22Rv1 (cell line): ENCODE measurements at regions not wholly inside any gene's neighbourhood (a gene's known extent, or its start where the extent isn't known, plus 50 kb on each side); places are given as distances from the start of the nearest gene placed in this dataset.

Experiments used
- H3K27ac ChIP-seq: fragments of 450-650 bp; 2 replicates; pipeline ENCODE4 v1.5.1; 2017
- CTCF ChIP-seq: fragments of 450-650 bp; IDR thresholded peaks from 2 replicates; pipeline ENCODE4 v1.5.1; 2017; ENCODE audit warnings: mild to moderate bottlenecking
- ZFX ChIP-seq: fragments of 450-650 bp; IDR thresholded peaks from 2 replicates; pipeline ENCODE4 v1.6.1; 2017; ENCODE audit warnings: antibody characterized with exemption, borderline replicate concordance

- TF ChIP-seq CTCF (no peak), ZFX (no peak)
- no peak overlapping the region for H3K27ac ChIP-seq
Measured at GRCh38 chr12:4026517-4026916, 153.3 kb upstream of the PARP11 start.

- no peak overlapping the region for H3K27ac ChIP-seq
- TF ChIP-seq CTCF (no peak), ZFX (no peak)
Measured at GRCh38 chr12:4026020-4026358, 152.8 kb upstream of the PARP11 start.

GRCh38 chr12:4025181-4026019 lies 152.2 kb upstream of the PARP11 start:
- no peak overlapping the region for H3K27ac ChIP-seq
- TF ChIP-seq ZFX (no peak), CTCF (no peak)

- no peak for TF ChIP-seq CTCF
- TF ChIP-seq ZFX, result no peak
- no peak overlapping the region for H3K27ac ChIP-seq
Measured at GRCh38 chr12:4024701-4025100, 151.5 kb upstream of the PARP11 start.

GRCh38 chr12:4015225-4016091 lies 142.3 kb upstream of the PARP11 start:
- no peak overlapping the region for H3K27ac ChIP-seq
- TF ChIP-seq ZFX (no peak), CTCF (no peak)

- H3K27ac ChIP-seq, result no peak overlapping the region
- TF ChIP-seq ZFX (no peak), CTCF (no peak)
Measured at GRCh38 chr12:4014858-4015224, 141.6 kb upstream of the PARP11 start.

- TF ChIP-seq ZFX, result no peak
- no peak for TF ChIP-seq CTCF
- H3K27ac ChIP-seq, result no peak overlapping the region
Measured at GRCh38 chr12:4014444-4014843, 141.2 kb upstream of the PARP11 start.
